ENCODE measurements at regions not wholly inside any gene's neighbourhood (a gene's known extent, or its start where the extent isn't known, plus 50 kb on each side); places are given as distances from the start of the nearest gene placed in this dataset.

DNA sequence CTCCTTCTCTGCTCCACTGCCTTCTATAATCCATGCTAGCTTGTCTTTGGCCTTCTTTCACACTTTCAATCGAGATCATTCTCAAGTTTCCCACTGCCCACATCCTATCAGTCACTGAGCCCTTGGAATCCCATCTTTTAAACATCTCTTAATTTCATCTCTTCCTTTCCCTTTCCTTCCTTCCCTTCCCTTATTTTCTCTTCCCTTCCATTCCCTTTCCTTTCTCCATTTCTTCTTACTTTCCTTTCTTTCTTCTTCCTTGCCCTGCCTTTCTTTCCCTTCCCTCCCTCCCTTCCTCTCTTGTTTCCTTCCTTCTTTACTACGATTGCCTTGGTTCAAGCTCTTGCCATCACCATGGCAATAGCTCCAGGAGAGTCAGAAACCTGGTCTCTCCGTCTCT lies 183.8 kb downstream of the EMP1 start:
- H2AFZ ChIP-seq (ENCODE audit: low read depth), result no peak overlapping the region
- H3K4me1 ChIP-seq (ENCODE audit: low read depth, poor library complexity, severe bottlenecking), result no peaks in the 10 kb centered on the region
- no peaks in the 10 kb centered on the region for H3K27me3 ChIP-seq (ENCODE audit: insufficient read depth, low read depth)
- H3K4me3 ChIP-seq (IDR thresholded peaks at IDR 0.05; ENCODE audit: insufficient read depth, low read depth, low read length), result no peak overlapping the region
- H4K20me1 ChIP-seq (ENCODE audit: insufficient read depth), result no peaks in the 10 kb centered on the region
- TF ChIP-seq, protein P1, sequence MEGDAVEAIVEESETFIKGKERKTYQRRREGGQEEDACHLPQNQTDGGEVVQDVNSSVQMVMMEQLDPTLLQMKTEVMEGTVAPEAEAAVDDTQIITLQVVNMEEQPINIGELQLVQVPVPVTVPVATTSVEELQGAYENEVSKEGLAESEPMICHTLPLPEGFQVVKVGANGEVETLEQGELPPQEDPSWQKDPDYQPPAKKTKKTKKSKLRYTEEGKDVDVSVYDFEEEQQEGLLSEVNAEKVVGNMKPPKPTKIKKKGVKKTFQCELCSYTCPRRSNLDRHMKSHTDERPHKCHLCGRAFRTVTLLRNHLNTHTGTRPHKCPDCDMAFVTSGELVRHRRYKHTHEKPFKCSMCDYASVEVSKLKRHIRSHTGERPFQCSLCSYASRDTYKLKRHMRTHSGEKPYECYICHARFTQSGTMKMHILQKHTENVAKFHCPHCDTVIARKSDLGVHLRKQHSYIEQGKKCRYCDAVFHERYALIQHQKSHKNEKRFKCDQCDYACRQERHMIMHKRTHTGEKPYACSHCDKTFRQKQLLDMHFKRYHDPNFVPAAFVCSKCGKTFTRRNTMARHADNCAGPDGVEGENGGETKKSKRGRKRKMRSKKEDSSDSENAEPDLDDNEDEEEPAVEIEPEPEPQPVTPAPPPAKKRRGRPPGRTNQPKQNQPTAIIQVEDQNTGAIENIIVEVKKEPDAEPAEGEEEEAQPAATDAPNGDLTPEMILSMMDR (conservative IDR thresholded peaks at IDR 0.05; ENCODE audit: low read depth, low read length), result no peak
- H3K9ac ChIP-seq, result no peak overlapping the region
- H3K4me2 ChIP-seq, result no peak overlapping the region
- H3K36me3 ChIP-seq (ENCODE audit: insufficient read depth), result no peaks in the 10 kb centered on the region
- H3K79me2 ChIP-seq (ENCODE audit: insufficient read depth, low read depth), result no peaks in the 10 kb centered on the region
- no peak overlapping the region for H3K27ac ChIP-seq

DNA sequence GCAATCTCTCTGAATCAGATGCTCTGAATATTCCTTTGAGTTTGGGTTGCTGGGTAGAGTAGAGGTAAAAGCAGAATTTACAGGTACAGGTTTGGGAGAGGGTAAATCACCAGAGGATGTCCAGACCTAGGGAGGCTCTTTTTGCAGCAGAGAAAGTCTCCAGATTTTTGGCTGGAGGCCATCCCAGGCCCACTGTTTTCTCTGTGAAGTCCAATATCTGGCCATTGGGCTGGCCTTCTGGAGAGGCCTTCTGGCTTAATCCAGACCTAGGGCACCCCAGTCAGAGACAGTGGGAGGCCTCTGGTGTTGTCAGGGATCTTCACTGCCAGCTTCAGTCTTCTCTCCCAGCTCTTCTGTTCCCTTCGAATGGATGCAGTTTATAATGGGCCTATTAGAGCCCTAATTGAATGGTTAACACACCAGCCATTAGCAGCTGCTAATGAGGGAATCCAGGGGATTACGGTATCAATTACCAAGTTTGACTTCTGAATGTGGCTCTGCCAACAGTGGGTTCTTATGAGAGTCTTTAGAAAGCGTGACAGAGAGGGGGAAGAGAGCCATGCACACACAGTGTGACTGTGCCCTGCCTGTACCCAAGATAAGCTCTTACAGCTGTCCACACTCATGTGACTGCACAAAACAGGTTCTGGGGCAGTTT lies 183.1 kb downstream of the EMP1 start:
- Histone ChIP-seq H3K4me1 (ENCODE audit: low read depth, poor library complexity, severe bottlenecking) (no peaks in the 10 kb centered on the region), H4K20me1 (ENCODE audit: insufficient read depth) (no peaks in the 10 kb centered on the region), H3K27ac (no peak overlapping the region), H3K4me2 (no peak overlapping the region), H3K9ac (no peak overlapping the region), H3K79me2 (ENCODE audit: insufficient read depth, low read depth) (no peaks in the 10 kb centered on the region), H3K27me3 (ENCODE audit: insufficient read depth, low read depth) (no peaks in the 10 kb centered on the region), H3K36me3 (ENCODE audit: insufficient read depth) (no peaks in the 10 kb centered on the region), H2AFZ (ENCODE audit: low read depth) (no peak overlapping the region), H3K4me3 (IDR thresholded peaks at IDR 0.05; ENCODE audit: insufficient read depth, low read depth, low read length) (no peak overlapping the region)
- TF ChIP-seq, protein P1 (conservative IDR thresholded peaks at IDR 0.05; ENCODE audit: low read depth, low read length), result no peak

DNA sequence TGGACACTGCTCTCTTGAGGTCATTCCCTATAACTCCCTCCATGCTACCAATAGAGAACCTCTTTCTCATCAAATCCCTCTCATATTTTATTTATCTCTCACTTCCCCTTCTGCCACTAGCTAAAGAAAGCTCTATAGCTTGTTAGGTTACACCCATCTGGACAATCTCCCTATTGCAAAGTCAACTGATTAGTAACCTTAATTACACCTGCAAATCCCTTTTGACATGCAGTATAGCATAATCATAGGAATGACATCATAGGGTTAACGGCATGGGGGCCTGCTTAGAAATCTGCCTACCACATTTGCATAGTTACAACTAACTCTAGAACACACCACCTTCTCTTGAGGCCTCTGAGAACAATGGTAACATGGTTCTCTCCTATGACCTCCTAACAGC lies 181.2 kb downstream of the EMP1 start:
- TF ChIP-seq, protein P1 (conservative IDR thresholded peaks at IDR 0.05; ENCODE audit: low read depth, low read length), result no peak
- Histone ChIP-seq H4K20me1 (ENCODE audit: insufficient read depth) (no peaks in the 10 kb centered on the region), H3K79me2 (ENCODE audit: insufficient read depth, low read depth) (no peaks in the 10 kb centered on the region), H3K9ac (no peak overlapping the region), H3K4me2 (no peak overlapping the region), H3K4me1 (ENCODE audit: low read depth, poor library complexity, severe bottlenecking) (no peaks in the 10 kb centered on the region), H3K27ac (no peak overlapping the region), H2AFZ (ENCODE audit: low read depth) (no peak overlapping the region), H3K4me3 (IDR thresholded peaks at IDR 0.05; ENCODE audit: insufficient read depth, low read depth, low read length) (no peak overlapping the region), H3K36me3 (ENCODE audit: insufficient read depth) (no peaks in the 10 kb centered on the region), H3K27me3 (ENCODE audit: insufficient read depth, low read depth) (no peaks in the 10 kb centered on the region)

DNA sequence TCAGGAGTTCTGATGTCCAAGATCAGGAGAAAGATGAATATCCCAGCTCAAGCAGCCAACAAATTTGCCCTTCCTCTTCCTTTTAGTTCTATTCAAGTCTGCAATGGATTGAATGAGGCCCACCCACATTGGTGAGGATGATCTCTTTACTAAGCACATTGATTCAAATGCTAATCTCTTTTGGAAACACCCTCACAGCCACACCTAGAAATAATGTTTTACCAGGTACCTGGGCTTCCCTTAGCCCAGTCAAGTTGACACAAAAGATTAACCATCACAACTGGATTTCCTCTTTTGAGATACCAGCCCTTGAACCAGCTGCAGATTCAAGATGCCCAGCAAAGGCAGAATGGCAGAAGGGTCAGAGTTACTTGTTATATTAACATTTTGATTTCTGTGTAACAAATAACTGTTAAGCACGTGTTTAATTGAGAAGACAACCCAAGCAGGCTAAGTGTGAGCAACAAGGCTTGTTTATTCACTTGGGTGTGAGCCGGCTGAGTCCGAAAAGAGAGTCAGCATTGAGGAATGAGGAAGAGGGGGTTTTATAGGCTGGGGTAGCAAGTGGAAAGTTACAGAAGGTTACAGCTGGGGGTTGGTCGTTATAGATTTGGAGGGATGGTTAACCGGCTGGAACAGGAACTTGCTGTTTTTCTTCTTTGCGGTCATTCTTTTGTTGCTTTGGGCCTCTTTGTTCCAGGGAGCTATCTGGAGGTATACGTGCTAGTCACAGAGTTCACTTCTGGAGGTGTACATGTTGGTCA lies 180.3 kb downstream of the EMP1 start:
- no peaks in the 10 kb centered on the region for H3K4me1 ChIP-seq (ENCODE audit: low read depth, poor library complexity, severe bottlenecking)
- H3K4me2 ChIP-seq, result no peak overlapping the region
- no peaks in the 10 kb centered on the region for H3K27me3 ChIP-seq (ENCODE audit: insufficient read depth, low read depth)
- TF ChIP-seq, protein P1 (conservative IDR thresholded peaks at IDR 0.05; ENCODE audit: low read depth, low read length), result no peak
- H3K79me2 ChIP-seq (ENCODE audit: insufficient read depth, low read depth), result no peaks in the 10 kb centered on the region
- H3K27ac ChIP-seq, result no peak overlapping the region
- H3K4me3 ChIP-seq (IDR thresholded peaks at IDR 0.05; ENCODE audit: insufficient read depth, low read depth, low read length), result no peak overlapping the region
- no peak overlapping the region for H2AFZ ChIP-seq (ENCODE audit: low read depth)
- no peaks in the 10 kb centered on the region for H3K36me3 ChIP-seq (ENCODE audit: insufficient read depth)
- no peak overlapping the region for H3K9ac ChIP-seq
- no peaks in the 10 kb centered on the region for H4K20me1 ChIP-seq (ENCODE audit: insufficient read depth)
